AG10803 (cell line): ENCODE measurements at regions not wholly inside any gene's neighbourhood (a gene's known extent, or its start where the extent isn't known, plus 50 kb on each side); places are given as distances from the start of the nearest gene placed in this dataset.

ENCODE experiments used
- DNase-seq: peaks from one replicate; pipeline ENCODE4 v3.0.0; 2010; ENCODE audit warnings: low read depth
- H3K4me3 ChIP-seq: 2 replicates; pipeline ENCODE4 v1.5.1; 2011; ENCODE audit warnings: mild to moderate bottlenecking, low read length, control low read depth
- TF ChIP-seq, protein P1 (sequence below): conservative IDR thresholded peaks from 2 replicates; pipeline ENCODE4 v1.5.1; 2011; ENCODE audit warnings: mild to moderate bottlenecking, low read length, control low read depth, inconsistent platforms

- no peak overlapping the region for H3K4me3 ChIP-seq
- TF ChIP-seq, protein P1, sequence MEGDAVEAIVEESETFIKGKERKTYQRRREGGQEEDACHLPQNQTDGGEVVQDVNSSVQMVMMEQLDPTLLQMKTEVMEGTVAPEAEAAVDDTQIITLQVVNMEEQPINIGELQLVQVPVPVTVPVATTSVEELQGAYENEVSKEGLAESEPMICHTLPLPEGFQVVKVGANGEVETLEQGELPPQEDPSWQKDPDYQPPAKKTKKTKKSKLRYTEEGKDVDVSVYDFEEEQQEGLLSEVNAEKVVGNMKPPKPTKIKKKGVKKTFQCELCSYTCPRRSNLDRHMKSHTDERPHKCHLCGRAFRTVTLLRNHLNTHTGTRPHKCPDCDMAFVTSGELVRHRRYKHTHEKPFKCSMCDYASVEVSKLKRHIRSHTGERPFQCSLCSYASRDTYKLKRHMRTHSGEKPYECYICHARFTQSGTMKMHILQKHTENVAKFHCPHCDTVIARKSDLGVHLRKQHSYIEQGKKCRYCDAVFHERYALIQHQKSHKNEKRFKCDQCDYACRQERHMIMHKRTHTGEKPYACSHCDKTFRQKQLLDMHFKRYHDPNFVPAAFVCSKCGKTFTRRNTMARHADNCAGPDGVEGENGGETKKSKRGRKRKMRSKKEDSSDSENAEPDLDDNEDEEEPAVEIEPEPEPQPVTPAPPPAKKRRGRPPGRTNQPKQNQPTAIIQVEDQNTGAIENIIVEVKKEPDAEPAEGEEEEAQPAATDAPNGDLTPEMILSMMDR: no peak
- DNase-seq: peak; percentile 27
These were observed 233.3 kb upstream of the FOXN3 start for GRCh38 chr14:89650077-89650978.

GRCh38 chr14:89649451-89650075 is 232.5 kb upstream of the FOXN3 start:
- DNase-seq: no peak
- TF ChIP-seq, protein P1: no peak
- H3K4me3 ChIP-seq: no peak overlapping the region

DNA sequence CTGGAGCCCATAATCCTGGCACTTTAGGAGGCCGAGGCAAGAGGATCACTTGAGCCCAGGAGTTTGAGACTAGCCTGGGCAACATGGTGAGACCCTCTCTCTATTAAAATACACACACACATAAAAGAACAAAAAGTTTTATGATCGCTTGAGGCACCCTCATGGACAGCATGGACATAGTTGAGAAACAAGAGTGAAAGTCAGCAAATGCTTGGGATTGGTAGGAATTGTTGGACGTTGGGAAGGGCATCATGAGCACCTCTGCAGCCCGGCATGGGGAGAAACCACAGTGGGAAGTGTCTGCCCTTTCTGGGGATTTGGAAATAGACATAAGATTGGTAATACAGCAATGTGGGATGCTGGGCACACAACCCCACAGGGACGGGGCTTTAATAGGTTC is 231.9 kb upstream of the FOXN3 start:
- no peak overlapping the region for H3K4me3 ChIP-seq
- TF ChIP-seq, protein P1: no peak
- no peak for DNase-seq

DNA sequence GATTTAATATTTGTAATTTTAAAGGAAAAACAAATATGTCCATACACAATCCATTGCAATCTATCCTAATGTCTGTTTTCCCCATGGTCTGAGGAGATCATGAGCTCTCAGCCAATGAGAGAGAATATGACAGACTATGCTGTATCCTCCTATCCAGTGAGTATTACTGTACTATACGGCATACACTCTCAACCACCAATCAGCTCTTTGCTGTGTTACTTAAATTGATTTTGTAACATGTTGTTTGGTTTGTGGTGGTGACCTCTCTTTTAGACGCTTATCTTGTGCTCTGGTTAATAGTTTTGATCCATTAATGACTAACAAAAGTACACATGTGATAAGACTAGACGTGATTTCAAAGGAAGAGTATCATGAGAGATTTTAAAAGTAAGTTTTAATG is 231.5 kb upstream of the FOXN3 start:
- TF ChIP-seq, protein P1: no peak

DNA sequence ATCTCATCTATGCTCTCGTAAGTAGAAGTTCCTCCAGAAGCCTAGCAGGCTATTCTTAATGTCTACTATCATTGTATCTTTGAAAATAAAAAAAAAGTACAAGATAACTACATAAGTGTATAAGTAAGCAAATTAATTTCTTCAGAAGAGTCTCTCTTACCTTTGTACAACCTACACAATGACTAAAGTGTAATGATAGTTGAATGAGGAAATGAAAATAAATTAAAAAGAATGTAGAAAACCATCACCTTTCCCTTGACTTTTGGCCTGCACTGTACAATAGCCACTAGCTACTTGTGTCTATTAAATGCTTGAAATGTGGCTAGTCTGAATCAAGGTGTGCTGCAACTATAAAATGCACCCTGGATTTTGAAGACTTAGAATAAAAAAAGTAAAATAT is 229.9 kb upstream of the FOXN3 start:
- TF ChIP-seq, protein P1: no peak
- no peak overlapping the region for H3K4me3 ChIP-seq
- DNase-seq: no peak

More for the DNA sequence above, 231.5 kb upstream of the FOXN3 start:
- H3K4me3 ChIP-seq: no peak overlapping the region
- no peak for DNase-seq

GRCh38 chr14:89644641-89645040 is 227.6 kb upstream of the FOXN3 start:
- H3K4me3 ChIP-seq: no peak overlapping the region
- DNase-seq: no peak
- TF ChIP-seq, protein P1: no peak
